ENCODE measurements at regions not wholly inside any gene's neighbourhood (a gene's known extent, or its start where the extent isn't known, plus 50 kb on each side); places are given as distances from the start of the nearest gene placed in this dataset.

- no peak for DNase-seq
These were observed 226.4 kb upstream of the AMIGO2 start for GRCh38 chr12:47306130-47306529.

GRCh38 chr12:47305464-47305863 lies 225.7 kb upstream of the AMIGO2 start:
- DNase-seq = no peak

GRCh38 chr12:47303995-47304560 lies 224.3 kb upstream of the AMIGO2 start:
- DNase-seq = no peak

GRCh38 chr12:47303207-47303606 lies 223.4 kb upstream of the AMIGO2 start:
- DNase-seq = no peak

GRCh38 chr12:47302111-47302671 lies 222.4 kb upstream of the AMIGO2 start:
- DNase-seq = no peak

- DNase-seq = no peak
These were observed 219.8 kb upstream of the AMIGO2 start for GRCh38 chr12:47299586-47299985.

GRCh38 chr12:47297993-47298392 lies 218.2 kb upstream of the AMIGO2 start:
- no peak for DNase-seq

- DNase-seq = no peak
These were observed 217.1 kb upstream of the AMIGO2 start for GRCh38 chr12:47296828-47297227.

- no peak for DNase-seq
These were observed 213.6 kb upstream of the AMIGO2 start for GRCh38 chr12:47293406-47293805.

- DNase-seq = no peak
These were observed 206.9 kb upstream of the AMIGO2 start for GRCh38 chr12:47286676-47287075.

Measured in GF-D8 (cell line).